ENCODE measurements at regions not wholly inside any gene's neighbourhood (a gene's known extent, or its start where the extent isn't known, plus 50 kb on each side); places are given as distances from the start of the nearest gene placed in this dataset.

GRCh38 chr2:145332210-145332898, 812.4 kb upstream of the ZEB2 start:
- no peaks in the 10 kb centered on the region for H3K4me1 ChIP-seq
- intact Hi-C loops (cut with DNase I; ENCODE audit: low total_unique reads), result no loop called here
- H3K36me3 ChIP-seq (ENCODE audit: low read depth, missing control alignments), result no peaks in the 10 kb centered on the region
- WGBS, 2 donors, result 81 to 82% methylated on average over 7 of the region's 7 CpGs
- H3K4me3 ChIP-seq, result no peak overlapping the region
- H3K9me3 ChIP-seq, result no peaks in the 10 kb centered on the region
- H3K27me3 ChIP-seq, result no peaks in the 10 kb centered on the region
- no peak for DNase-seq
- TF ChIP-seq POLR2A (IDR thresholded peaks at IDR 0.05), result no peak
- TF ChIP-seq, protein P1, sequence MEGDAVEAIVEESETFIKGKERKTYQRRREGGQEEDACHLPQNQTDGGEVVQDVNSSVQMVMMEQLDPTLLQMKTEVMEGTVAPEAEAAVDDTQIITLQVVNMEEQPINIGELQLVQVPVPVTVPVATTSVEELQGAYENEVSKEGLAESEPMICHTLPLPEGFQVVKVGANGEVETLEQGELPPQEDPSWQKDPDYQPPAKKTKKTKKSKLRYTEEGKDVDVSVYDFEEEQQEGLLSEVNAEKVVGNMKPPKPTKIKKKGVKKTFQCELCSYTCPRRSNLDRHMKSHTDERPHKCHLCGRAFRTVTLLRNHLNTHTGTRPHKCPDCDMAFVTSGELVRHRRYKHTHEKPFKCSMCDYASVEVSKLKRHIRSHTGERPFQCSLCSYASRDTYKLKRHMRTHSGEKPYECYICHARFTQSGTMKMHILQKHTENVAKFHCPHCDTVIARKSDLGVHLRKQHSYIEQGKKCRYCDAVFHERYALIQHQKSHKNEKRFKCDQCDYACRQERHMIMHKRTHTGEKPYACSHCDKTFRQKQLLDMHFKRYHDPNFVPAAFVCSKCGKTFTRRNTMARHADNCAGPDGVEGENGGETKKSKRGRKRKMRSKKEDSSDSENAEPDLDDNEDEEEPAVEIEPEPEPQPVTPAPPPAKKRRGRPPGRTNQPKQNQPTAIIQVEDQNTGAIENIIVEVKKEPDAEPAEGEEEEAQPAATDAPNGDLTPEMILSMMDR (IDR thresholded peaks at IDR 0.05), result no peak
- no peak overlapping the region for H3K27ac ChIP-seq

- no peak for DNase-seq
- intact Hi-C loops (cut with DNase I; ENCODE audit: low total_unique reads), result no loop called here
- Histone ChIP-seq H3K27ac (no peak overlapping the region), H3K9me3 (no peaks in the 10 kb centered on the region), H3K36me3 (ENCODE audit: low read depth, missing control alignments) (no peaks in the 10 kb centered on the region), H3K4me1 (no peaks in the 10 kb centered on the region), H3K4me3 (no peak overlapping the region), H3K27me3 (no peaks in the 10 kb centered on the region)
- WGBS, 2 donors, result 79 to 92% methylated on average over 1 of the region's 1 CpG
- TF ChIP-seq POLR2A (IDR thresholded peaks at IDR 0.05), result no peak
- TF ChIP-seq, protein P1 (IDR thresholded peaks at IDR 0.05), result no peak
Observed at GRCh38 chr2:145329971-145330370, 810.1 kb upstream of the ZEB2 start.

GRCh38 chr2:145325485-145325884, 805.6 kb upstream of the ZEB2 start:
- Histone ChIP-seq H3K27ac (no peak overlapping the region), H3K9me3 (no peaks in the 10 kb centered on the region), H3K36me3 (ENCODE audit: low read depth, missing control alignments) (no peaks in the 10 kb centered on the region), H3K4me1 (no peaks in the 10 kb centered on the region), H3K27me3 (no peaks in the 10 kb centered on the region), H3K4me3 (no peak overlapping the region)
- TF ChIP-seq, protein P1 (IDR thresholded peaks at IDR 0.05), result no peak
- no peak for TF ChIP-seq POLR2A (IDR thresholded peaks at IDR 0.05)
- 82 to 85% methylated on average over 4 of the region's 4 CpGs for WGBS, 2 donors
- no peak for DNase-seq
- intact Hi-C loops (cut with DNase I; ENCODE audit: low total_unique reads), result no loop called here

DNA sequence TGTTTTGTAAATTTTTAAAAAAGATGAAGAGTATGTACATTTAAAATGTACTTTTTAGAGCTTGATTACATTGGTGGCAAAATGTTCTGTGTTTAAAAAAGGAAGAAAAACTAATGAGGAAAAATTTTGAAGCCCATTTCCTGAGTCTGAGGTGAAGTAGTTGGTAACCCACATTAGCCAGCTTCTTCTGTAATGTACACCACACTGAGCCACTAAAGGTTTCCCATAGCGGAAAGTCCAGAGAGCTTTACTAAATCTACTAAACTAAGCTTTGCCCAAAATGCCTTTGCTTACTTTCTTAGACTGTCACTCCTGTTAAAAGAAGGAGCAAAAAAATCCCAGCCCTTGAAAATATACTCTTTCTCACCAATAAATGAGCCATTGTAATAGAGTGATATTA, 804.8 kb upstream of the ZEB2 start:
- intact Hi-C loops (cut with DNase I; ENCODE audit: low total_unique reads), result no loop called here
- Histone ChIP-seq H3K27ac (no peak overlapping the region), H3K9me3 (no peaks in the 10 kb centered on the region), H3K4me3 (no peak overlapping the region), H3K27me3 (no peaks in the 10 kb centered on the region), H3K36me3 (ENCODE audit: low read depth, missing control alignments) (no peaks in the 10 kb centered on the region), H3K4me1 (no peaks in the 10 kb centered on the region)
- DNase-seq, result no peak
- no peak for TF ChIP-seq POLR2A (IDR thresholded peaks at IDR 0.05)
- TF ChIP-seq, protein P1 (IDR thresholded peaks at IDR 0.05), result no peak
- WGBS, 2 donors, result 93 to 98% methylated on average over 1 of the region's 1 CpG

- H3K4me1 ChIP-seq, result no peaks in the 10 kb centered on the region
- no peak overlapping the region for H3K4me3 ChIP-seq
- DNase-seq, result no peak
- intact Hi-C loops (cut with DNase I; ENCODE audit: low total_unique reads), result no loop called here
- no peaks in the 10 kb centered on the region for H3K9me3 ChIP-seq
- no peak overlapping the region for H3K27ac ChIP-seq
- 74 to 88% methylated on average over 2 of the region's 2 CpGs for WGBS, 2 donors
- no peaks in the 10 kb centered on the region for H3K27me3 ChIP-seq
- no peaks in the 10 kb centered on the region for H3K36me3 ChIP-seq (ENCODE audit: low read depth, missing control alignments)
- TF ChIP-seq, protein P1 (IDR thresholded peaks at IDR 0.05), result no peak
- TF ChIP-seq POLR2A (IDR thresholded peaks at IDR 0.05), result no peak
Observed at GRCh38 chr2:145323512-145323911, 803.6 kb upstream of the ZEB2 start.

Data from testis (tissue), 2 donors.